COLO829 (cell line): ENCODE measurements at regions not wholly inside any gene's neighbourhood (a gene's known extent, or its start where the extent isn't known, plus 50 kb on each side); places are given as distances from the start of the nearest gene placed in this dataset.

Source experiments
- DNase-seq: peaks from one replicate; pipeline ENCODE4 v3.0.0; 2012; ENCODE audit warnings: low spot score

DNA sequence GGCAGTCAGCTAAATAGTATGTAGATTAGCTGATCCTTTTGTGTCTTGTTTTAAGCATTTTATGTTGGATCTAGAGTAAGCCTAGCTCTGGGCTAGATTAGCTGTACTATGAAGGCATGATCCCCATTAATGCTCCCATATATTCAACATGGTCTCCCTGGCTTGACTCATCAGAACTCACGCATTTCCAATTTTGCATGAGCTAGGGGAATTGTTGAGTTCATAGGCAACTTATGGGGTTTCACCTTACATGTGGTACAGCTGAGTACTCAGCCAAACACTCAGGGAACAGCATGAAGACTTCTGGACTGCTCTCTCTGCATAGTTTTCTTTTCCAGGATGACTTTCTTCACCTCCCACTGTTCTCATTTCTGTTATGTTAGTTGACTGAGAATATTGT is 248.2 kb downstream of the TMX3 start:
- no peak for DNase-seq

DNA sequence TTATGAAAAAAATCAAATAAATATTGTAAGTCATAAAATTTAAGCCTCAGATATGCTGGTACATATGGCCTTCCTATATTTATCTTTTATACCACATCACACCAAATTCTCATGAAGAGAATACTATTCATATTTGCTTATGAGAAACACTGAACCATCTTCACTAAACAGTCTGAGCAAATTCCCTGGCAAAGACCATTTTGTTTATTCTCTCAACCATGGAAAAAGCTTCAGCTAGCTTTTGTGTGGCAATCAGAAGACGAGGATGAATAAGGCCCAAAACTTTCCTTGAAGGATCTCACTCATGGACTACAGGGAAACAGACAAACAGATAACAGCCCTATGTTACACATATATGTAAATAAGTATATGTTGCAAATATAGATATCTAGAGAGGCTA is 252.1 kb downstream of the TMX3 start:
- no peak for DNase-seq

DNA sequence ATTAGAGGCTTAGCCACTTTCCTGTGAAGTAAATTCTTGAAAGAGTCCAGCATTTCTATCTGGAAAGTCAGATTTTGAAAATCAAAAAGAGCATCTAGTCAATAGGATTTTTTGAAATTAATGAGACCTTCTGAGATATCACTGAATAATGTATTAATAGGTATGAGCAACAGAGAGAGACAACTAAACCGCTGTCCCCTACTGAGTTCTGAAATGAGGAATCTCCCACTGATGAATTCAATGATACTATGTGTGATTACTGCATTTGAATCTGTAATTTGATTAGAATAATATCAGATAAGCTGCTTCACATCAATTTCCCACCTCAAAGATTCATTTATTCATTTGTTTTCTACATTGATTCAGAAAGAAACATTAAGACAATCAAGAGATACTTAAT is 252.8 kb downstream of the TMX3 start:
- DNase-seq = no peak

DNA sequence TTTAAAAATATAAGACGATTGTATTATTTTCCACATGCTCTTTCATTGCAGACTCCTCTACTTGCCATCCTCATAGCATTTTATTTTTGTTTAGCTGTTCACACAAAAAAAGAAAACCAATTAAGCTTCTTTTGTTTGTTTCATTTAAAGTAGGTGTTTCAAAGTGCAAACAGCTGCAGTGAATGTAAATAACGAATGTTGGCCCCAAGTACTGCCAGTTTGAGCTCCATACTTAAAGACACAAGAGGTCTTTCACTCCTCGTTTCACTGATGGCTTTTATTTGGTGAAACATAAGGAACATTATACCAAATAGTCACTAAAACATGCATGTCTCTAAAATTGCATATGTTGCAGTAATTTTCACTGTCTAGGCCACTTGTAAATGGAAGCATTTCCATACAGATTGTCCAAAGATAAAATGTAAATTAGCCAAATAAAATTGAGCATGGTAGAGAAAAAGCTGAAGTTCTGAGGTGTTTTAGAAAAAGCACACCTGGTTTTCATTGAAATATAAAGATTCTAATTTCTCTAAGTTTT is 253.4 kb downstream of the TMX3 start:
- DNase-seq = no peak

DNA sequence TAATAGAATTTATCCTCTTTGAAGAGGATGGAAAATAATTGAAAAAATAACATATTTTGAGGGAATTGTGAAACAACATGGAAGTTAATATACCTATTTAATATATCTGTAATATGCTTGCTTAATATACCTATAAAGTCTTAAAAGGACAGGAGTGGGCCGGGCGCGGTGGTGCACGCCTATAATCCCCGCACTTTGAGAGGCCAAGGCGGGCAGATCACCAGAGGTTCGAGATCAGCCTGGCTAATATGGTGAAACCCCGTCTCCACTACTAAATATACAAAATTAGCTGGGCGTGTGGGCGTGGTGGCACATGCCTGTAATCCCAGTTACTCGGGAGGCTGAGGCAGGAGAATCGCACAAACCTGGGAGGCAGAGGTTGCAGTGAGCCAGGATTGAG is 254.9 kb downstream of the TMX3 start:
- DNase-seq = no peak

DNA sequence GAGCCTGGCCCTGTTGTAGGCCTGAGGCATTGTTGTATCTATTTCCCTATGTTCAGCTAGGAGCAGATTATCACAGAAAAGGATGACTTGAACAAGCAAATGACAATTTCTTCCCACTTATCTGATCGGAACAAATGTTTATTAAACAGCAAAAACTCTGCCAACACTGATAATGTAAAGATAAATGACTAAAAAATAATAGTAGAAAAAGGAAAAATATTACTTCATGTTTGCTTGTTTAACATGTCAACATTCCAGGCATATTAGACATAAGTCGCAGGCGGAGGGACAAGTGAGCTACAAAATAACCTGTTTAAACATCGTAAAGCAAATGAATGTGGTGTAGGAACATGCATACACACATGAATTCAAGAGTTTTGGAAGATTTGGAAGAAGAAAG is 257.9 kb downstream of the TMX3 start:
- DNase-seq = no peak

DNA sequence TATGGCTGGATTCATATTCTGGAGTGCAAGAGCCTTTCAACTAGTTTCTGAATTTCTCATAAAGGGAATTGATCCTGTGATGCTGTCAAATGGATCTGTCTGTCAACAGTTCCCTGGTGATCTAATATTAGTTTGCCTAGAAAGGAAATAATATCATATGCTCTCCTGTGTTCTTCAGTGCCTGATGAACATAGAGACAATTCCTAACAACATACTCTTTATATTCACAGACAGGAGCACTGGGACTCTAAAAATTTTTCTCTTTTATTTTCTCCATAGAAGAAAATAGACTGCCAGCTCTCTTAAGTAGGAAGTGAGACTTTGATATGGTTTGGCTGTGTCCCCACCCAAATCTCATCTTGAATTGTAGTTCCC is 259.7 kb downstream of the TMX3 start:
- DNase-seq = no peak

DNA sequence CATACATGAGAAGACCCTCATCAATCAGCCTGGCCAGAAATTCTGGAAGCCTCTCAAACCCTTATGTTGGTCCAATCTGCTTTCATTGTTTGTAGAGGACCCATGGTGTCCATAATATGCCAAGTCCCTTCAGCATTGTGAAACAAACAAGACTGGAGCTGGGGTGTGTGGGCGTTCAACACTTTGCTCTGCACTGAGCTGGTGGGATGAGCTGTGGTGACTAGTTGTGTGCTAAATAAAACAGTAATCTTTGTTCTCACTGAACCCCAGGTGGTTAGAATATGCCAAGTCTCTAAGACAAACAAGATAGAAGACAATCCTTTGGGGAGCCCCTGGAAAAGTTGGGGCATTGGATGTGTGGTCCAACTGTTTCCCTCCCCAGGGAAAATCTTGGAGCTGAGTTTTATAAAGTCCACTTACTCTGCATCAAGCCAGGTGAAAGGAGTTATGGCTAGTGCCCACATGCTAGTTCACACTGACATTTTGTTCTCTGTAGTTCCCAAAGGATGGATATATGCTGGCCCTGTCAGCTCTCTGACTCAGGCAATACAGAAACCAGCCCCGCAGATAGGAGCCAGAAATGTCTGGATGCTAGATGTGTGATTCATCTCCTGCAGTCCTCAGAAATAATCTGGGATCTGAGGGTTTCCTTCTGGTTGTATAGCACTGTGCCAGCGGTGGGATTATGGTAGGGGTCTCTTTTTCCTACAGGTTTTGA is 260.2 kb downstream of the TMX3 start:
- no peak for DNase-seq

DNA sequence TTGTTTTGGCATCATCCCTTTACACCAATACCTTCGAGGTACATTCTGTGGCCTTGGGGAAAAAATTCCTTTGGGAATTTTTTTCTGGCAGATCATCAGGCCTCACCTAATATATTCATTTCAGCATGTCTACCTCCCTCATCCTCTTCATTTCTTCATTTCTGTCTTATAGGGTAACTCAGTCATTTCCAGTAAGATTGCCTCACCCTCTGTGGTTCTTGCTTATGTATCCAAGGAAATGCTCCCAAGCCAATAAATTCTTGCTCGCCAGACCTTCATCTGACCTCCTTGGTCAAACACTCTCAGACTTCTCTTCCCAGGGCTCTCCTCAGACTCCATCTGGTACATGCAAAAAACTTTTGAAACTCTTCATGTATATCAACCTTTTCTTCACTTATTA is 265.6 kb downstream of the TMX3 start:
- DNase-seq = no peak

DNA sequence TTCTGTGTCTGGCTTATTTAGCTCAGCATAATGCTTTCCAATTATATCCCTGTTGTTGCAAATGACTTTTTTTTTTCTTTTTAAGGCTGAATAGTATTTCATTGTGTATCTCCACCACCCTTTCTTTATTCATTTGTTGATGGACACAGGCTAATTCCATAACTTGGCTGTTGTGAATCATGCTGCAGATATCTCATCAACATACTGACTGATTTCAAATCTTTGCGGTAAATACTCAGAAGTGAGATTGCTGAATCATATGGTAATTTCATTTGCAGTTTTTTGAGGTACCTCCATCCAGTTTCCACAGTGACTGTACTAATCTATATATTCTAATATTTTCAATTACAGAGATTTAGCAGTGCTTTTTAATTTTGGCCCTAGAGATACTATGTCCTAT is 266.2 kb downstream of the TMX3 start:
- DNase-seq = no peak

DNA sequence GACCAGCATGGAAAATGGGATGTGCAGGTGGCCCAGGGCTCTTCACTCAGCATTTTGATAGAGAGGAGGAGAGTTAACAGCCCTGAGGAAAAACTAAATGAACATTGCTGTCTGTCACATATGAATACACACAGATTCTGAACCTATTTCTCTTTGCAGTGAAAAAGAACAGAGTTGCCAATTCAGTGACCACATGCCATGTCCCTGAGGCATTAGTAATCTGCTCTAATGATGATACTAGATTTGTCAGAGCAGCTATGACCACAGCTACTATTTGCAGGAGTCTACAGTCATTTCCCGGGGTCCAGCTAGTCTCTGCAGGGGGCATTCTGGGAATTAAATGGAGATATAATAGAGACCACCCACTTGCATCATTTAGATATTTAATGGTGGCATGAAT is 267.6 kb downstream of the TMX3 start:
- DNase-seq = no peak

DNA sequence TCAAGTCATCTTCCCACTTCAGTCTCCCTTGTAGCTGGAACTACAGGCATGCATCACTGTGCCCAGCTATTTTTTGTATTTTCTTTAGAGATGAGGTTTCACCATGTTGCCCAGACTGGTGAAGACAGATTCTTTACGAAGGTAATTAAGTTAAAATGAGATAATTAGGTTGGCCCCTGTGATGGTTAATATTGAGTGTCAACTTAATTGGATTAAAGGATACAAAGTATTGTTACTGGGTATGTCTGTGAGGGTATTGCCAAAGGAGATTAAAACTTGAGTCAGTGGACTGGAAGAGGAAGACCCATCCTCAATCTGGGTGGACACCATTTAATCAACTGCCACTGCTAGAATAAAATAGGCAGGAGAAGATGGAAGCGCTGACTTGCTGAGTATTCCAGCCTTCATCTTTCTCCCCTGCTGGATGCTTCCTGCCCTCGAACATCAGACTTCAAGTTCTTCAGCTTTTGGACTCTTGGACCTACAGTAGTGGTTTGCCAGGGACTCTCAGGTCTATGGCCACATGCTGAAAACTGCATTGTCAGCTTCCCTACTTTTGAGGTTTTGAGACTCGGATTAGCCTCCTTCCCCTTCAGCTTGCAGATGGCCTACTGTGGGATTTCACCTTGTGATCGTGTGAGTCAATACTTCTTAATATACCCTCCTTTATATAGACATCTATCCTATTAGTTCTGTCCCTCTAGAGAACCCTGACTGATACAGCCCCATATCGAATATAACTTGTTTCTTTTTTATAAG is 269.1 kb downstream of the TMX3 start:
- no peak for DNase-seq

DNA sequence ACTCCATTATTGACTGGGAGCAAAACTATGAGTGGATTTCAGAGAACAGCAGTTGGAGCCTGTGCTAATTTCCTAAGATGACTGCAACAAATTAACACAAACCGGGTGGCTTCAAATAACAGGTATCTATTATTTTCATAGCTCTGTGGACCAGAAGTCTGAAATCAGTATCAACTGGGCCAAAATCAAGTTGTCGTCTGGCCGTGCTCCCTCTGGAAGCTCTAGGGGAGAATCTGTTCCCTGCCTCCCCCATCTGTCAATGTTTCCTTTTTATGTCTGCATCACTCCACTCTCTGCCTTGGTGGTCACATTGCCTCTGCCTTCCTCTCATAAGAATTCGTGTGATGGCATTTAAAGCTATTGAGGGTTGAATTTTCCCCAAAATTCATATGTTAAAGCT is 269.8 kb downstream of the TMX3 start:
- DNase-seq = no peak

DNA sequence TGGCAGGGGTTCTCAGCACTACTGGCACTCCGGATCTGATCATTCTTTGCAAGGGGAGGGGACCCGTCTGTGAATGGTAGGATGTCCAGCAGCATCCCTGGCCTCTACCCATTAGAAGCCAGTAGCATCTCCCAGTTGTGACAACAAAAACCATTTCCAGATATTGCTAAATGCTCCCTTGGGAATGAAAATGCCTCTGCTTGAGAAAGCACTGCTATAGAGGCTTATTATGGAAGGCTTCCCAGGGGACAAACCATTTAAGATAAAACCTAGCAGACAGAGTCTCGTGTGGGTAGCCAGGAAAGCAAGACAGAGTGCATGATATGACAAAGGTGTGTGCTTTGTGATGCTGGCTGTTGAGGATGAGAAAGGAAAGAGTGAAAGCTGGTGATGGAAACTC is 273.7 kb downstream of the TMX3 start:
- DNase-seq = no peak

DNA sequence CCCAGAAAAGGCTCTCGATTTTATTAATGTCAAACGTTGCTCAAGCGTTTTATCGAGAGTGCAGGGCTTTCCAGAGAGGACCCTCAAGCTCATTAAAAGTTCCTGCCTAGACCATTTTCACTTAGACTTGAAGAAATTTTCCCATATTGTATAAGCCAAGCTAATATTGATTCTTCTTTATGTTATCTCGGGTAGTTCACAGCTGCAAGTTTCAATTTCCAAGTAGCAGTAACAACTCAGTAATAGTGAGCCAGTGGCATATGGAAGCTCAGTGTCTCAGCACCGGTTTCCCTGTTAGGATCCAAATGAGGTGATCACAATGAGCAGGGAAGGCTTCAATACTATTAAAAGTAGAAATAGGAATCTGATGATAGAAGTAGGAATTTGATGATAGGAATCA is 274.5 kb downstream of the TMX3 start:
- no peak for DNase-seq

DNA sequence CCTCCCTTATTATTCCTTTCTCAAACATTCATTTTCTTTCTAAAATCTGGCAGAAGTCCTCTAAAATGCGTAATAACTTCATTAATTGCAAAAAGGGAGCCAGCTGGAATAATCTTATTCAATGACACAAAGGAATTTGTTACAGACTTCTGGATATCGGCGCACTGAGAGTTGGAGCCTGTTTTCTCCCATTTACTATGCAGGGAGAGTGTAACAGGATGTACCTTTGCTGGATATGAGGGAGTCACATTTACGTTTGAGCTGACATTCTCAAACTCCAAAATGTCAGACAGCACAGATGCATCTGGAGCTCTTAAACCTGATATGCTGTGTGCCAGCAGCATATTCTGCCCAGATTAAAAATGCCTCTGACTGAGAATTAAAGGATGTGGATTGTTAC is 275.3 kb downstream of the TMX3 start:
- no peak for DNase-seq

DNA sequence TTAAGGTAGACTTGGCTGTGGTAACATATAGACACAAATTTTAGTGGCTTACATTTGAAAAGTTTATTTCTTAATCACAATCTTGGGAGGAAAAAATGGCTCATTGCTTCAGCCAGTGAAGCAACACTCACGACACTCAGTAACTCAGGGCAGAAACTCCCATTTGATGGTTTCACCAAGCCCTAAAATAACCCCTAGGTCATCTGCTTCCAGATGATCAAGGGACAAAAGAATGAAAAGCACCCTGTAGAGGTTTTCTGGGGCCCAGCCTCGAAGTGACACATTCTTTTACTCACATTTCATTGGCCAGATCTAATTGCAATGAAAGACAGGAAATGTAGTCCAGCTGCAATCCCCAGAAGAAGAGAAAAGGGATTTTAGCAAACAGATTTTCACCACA is 275.9 kb downstream of the TMX3 start:
- no peak for DNase-seq

DNA sequence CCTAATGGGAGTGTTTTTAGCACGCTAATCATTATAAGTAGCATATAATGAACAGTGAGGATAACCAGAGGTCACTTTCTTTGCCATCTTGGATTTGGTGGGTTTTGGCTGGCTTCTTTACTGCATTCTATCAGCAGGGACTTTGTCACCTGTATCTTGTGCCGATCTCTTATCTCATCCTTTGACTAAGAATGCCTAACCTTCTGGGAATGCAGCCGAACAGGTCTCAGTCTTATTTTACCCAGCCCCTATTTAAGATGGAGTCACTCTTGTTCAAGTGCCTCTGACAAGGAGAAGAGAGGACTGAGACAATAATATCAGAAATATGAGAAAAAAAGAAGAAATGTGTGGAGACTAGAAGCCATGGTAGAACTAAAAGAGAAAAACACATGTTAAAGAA is 276.4 kb downstream of the TMX3 start:
- no peak for DNase-seq

DNA sequence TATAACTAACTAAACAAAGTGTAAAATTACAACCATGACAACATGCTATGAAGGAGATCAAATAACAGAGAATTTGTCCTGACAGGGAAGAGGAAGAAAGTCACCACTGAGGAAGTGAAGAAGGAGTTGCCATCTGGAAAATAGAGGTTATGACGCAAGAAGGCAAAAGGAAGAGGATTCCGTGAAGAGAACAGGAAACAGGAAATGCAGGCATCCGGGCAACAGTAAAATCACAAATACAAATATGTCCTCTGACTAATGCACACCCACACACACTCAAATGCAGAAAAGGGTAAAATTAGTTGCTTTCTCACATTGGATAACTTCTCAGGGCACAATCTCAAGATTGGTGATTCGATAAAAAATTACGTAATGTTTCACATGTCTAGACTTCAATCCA is 278.4 kb downstream of the TMX3 start:
- DNase-seq = peak; percentile 29

DNA sequence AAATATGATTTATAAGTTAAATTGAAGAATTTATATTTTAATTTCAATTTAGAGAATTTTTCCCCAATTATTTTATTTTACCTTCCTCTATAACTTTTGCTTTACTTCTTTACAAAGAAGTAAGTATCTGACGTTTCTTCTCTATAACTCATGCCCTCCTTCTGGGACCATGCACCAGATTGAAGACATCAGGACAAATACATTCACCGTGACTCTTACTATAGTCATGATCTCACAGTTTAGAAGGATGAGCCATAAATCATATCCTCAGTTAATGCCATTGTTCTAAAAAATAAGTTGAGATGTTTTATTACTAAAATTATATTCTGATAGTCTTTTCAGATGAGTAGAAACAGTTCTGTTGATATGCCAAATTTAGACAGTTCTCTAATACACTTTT is 279.3 kb downstream of the TMX3 start:
- no peak for DNase-seq

DNA sequence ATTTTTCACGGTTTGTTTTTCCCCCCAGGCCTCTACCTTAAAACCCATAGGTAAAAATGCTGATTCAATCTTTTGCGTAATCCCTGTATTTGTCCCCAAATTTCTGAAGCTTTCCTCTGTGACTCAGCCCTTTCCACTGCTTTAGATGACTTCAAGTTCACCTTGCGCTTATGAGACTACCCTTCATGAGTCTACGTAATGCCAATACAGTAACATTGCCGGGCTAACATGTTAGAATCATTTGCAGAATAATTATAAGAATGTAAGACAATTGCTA is 283.0 kb downstream of the TMX3 start:
- no peak for DNase-seq

DNA sequence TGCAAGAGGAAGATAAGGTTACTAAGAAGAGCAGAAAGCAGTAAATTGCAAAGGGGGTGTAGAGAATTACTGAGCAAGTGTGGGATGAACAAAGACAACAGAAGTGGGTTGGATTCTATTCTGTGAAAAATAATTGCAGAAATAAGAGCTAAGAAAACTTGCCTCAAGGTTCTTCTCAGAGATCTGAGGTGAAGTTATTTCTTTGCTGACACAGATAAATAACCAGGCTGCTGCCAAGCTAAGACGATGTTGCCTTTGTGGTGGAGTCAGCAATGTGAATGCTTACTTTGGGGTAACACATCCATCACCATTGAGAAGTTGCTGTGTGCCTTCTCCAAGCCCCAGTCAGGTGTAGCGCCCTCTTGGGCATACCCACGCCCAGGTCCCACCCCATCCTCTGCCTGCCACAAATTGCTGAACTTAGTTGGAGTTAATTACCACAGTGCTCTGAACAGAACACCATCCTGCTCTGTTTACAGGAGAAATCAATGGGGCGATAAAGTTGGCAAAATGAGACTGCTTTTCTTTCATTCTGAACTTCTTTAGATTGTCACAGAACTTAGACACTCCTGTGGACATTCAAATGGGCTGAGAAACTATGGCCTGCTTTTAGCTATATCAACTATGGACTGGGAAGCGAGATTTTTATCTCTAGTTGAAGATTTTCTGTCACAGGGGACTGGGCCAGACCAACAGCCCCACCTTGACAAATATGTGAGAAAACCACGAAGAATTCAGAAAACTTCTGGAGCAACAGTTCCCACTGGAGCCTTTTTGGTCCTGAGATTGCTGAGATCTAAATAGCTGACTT is 283.6 kb downstream of the TMX3 start:
- DNase-seq = no peak

DNA sequence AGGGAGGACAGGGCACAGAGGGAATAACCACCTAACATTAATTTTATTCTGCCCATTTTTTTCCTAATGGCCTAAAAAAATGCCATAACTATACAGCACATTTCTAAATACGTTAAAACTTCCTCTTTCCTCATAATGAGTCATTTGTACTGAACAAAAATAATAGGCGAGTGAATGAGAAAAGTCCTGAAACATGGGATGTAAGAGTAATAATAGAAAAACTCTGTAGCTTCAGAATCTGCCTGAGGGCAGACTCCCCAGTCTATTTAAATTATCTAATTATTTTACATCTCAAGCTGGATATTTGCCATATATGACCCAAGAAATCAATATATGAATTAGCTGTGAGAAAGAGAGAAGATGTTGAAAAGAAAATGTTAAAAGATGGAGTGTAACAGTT is 285.1 kb downstream of the TMX3 start:
- DNase-seq = no peak
